Neural progenitor cell (in vitro differentiated cells): ENCODE measurements at regions not wholly inside any gene's neighbourhood (a gene's known extent, or its start where the extent isn't known, plus 50 kb on each side); places are given as distances from the start of the nearest gene placed in this dataset.

Experiments
- DNase-seq: peaks from one replicate; pipeline ENCODE4 v3.0.0-alpha.2; 2016; ENCODE audit warnings: low spot score
- H2AFZ ChIP-seq: fragments of 200-600 bp; sonication (generic); replicated peaks from 2 replicates; pipeline ENCODE4 v1.6.1; 2016; ENCODE audit warnings: antibody characterized with exemption
- H3F3A ChIP-seq: fragments of 200-600 bp; sonication (generic); 2 replicates; pipeline ENCODE4 v1.6.1; 2016; ENCODE audit warnings: antibody characterized with exemption, low read depth
- H3K27ac ChIP-seq: fragments of 200-600 bp; sonication (generic); 2 replicates; pipeline ENCODE4 v1.5.1; 2016; ENCODE audit warnings: mild to moderate bottlenecking
- H3K27me3 ChIP-seq: fragments of 200-600 bp; sonication (generic); 2 replicates; pipeline ENCODE4 v1.6.1; 2016; ENCODE audit warnings: mild to moderate bottlenecking, moderate library complexity
- H3K36me3 ChIP-seq: fragments of 200-600 bp; sonication (generic); 2 replicates; pipeline ENCODE4 v1.5.1; 2016
- H3K4me1 ChIP-seq: fragments of 200-600 bp; sonication (generic); 2 replicates; pipeline ENCODE4 v1.6.1; 2016; ENCODE audit warnings: mixed run types
- H3K4me2 ChIP-seq: fragments of 200-600 bp; sonication (generic); 2 replicates; pipeline ENCODE4 v1.6.1; 2016
- H3K4me3 ChIP-seq: fragments of 200-600 bp; sonication (generic); 2 replicates; pipeline ENCODE4 v1.5.1; 2016
- H3K79me2 ChIP-seq: fragments of 200-600 bp; sonication (generic); 2 replicates; pipeline ENCODE4 v1.6.1; 2016; ENCODE audit warnings: low read depth
- H3K9ac ChIP-seq: fragments of 200-600 bp; sonication (generic); 2 replicates; pipeline ENCODE4 v1.6.1; 2016
- H3K9me3 ChIP-seq: fragments of 200-600 bp; sonication (generic); 2 replicates; pipeline ENCODE4 v1.5.1; 2016; ENCODE audit warnings: low read depth
- H4K20me1 ChIP-seq: fragments of 200-600 bp; sonication (generic); 2 replicates; pipeline ENCODE4 v1.6.1; 2016; ENCODE audit warnings: low read depth
- H3K27ac Mint-ChIP-seq: 3 replicates; pipeline ENCODE4 v1.8.0; 2021; ENCODE audit warnings: mixed read lengths
- H3K27me3 Mint-ChIP-seq: 2 replicates; pipeline ENCODE4 v1.8.0; 2022; ENCODE audit warnings: low read depth, mild to moderate bottlenecking, inconsistent platforms, moderate library complexity, mixed read lengths; ENCODE audit not compliant: insufficient read depth
- H3K36me3 Mint-ChIP-seq: 3 replicates; pipeline ENCODE4 v1.8.0; 2021; ENCODE audit warnings: mixed read lengths
- H3K4me1 Mint-ChIP-seq: 3 replicates; pipeline ENCODE4 v1.8.0; 2021; ENCODE audit warnings: mixed read lengths
- H3K4me3 Mint-ChIP-seq: 3 replicates; pipeline ENCODE4 v1.8.0; 2021; ENCODE audit warnings: mild to moderate bottlenecking, moderate library complexity, mixed read lengths
- H3K9me3 Mint-ChIP-seq: 3 replicates; pipeline ENCODE4 v1.8.0; 2020; ENCODE audit warnings: mixed read lengths
- CTCF ChIP-seq: fragments of 200-600 bp; sonication (generic); IDR thresholded peaks from 2 replicates; pipeline ENCODE4 v1.5.1; 2017; ENCODE audit warnings: antibody characterized with exemption, mild to moderate bottlenecking
- EZH2 ChIP-seq: fragments of 200-600 bp; sonication (generic); IDR thresholded peaks from 2 replicates; pipeline ENCODE4 v1.6.1; 2017; ENCODE audit warnings: antibody characterized with exemption, mild to moderate bottlenecking, moderate library complexity
- EZH2phosphoT487 ChIP-seq: fragments of 200-600 bp; sonication (generic); IDR thresholded peaks from 2 replicates; pipeline ENCODE4 v1.6.1; 2017; ENCODE audit warnings: antibody characterized with exemption

GRCh38 chr16:85171004-85171758 is 58.9 kb upstream of the CIBAR2 start:
- Mint-ChIP-seq H3K4me1 (peaks cover 68% of the 10 kb centered on the region), H3K4me3 (peak overlapping the region; percentile 79), H3K36me3 (peaks cover 4% of the 10 kb centered on the region), H3K9me3 (no peaks in the 10 kb centered on the region), H3K27ac (no peak overlapping the region), H3K27me3 (peaks cover 35% of the 10 kb centered on the region)
- H3K4me2 ChIP-seq = no peak overlapping the region
- no peak overlapping the region for H3K27ac ChIP-seq
- no peak for TF ChIP-seq CTCF
- TF ChIP-seq EZH2phosphoT487 = no peak
- TF ChIP-seq EZH2 = no peak
- no peak for DNase-seq
- no peak overlapping the region for H3K9ac ChIP-seq
- peaks cover 37% of the 10 kb centered on the region for H3K4me1 ChIP-seq
- peaks cover 15% of the 10 kb centered on the region for H3F3A ChIP-seq
- no peaks in the 10 kb centered on the region for H3K9me3 ChIP-seq
- H3K36me3 ChIP-seq = no peaks in the 10 kb centered on the region
- H2AFZ ChIP-seq = no peak overlapping the region
- H4K20me1 ChIP-seq = peaks cover 44% of the 10 kb centered on the region
- H3K27me3 ChIP-seq = peaks cover 27% of the 10 kb centered on the region
- H3K79me2 ChIP-seq = peaks cover 19% of the 10 kb centered on the region
- no peak overlapping the region for H3K4me3 ChIP-seq

- H2AFZ ChIP-seq = no peak overlapping the region
- no peak overlapping the region for H3K27ac ChIP-seq
- no peak overlapping the region for H3K9ac ChIP-seq
- Mint-ChIP-seq H3K27ac (peak overlapping the region; percentile 42), H3K9me3 (no peaks in the 10 kb centered on the region), H3K36me3 (peaks cover 4% of the 10 kb centered on the region), H3K4me3 (peak overlapping the region; percentile 79), H3K4me1 (peaks cover 71% of the 10 kb centered on the region), H3K27me3 (peaks cover 37% of the 10 kb centered on the region)
- H3F3A ChIP-seq = peaks cover 15% of the 10 kb centered on the region
- TF ChIP-seq EZH2 (no peak), EZH2phosphoT487 (peak; percentile 34)
- H3K79me2 ChIP-seq = peaks cover 19% of the 10 kb centered on the region
- DNase-seq = no peak
- peak overlapping the region; percentile 25 for H3K4me2 ChIP-seq
- peaks cover 37% of the 10 kb centered on the region for H3K4me1 ChIP-seq
- H3K27me3 ChIP-seq = peaks cover 27% of the 10 kb centered on the region
- no peaks in the 10 kb centered on the region for H3K9me3 ChIP-seq
- H4K20me1 ChIP-seq = peaks cover 44% of the 10 kb centered on the region
- H3K4me3 ChIP-seq = no peak overlapping the region
- H3K36me3 ChIP-seq = no peaks in the 10 kb centered on the region
Observed at GRCh38 chr16:85171759-85172454, 59.6 kb upstream of the CIBAR2 start.

- no peak overlapping the region for H3K4me3 ChIP-seq
- no peaks in the 10 kb centered on the region for H3K36me3 ChIP-seq
- no peak overlapping the region for H3K27ac ChIP-seq
- H3K4me1 ChIP-seq = peaks cover 37% of the 10 kb centered on the region
- Mint-ChIP-seq H3K9me3 (no peaks in the 10 kb centered on the region), H3K4me3 (peak overlapping the region; percentile 79), H3K36me3 (peaks cover 4% of the 10 kb centered on the region), H3K27me3 (peaks cover 35% of the 10 kb centered on the region), H3K4me1 (peaks cover 69% of the 10 kb centered on the region), H3K27ac (no peak overlapping the region)
- H4K20me1 ChIP-seq = peaks cover 44% of the 10 kb centered on the region
- peak; percentile 69 for DNase-seq
- H3K9ac ChIP-seq = no peak overlapping the region
- peaks cover 12% of the 10 kb centered on the region for H3F3A ChIP-seq
- H3K27me3 ChIP-seq = peaks cover 27% of the 10 kb centered on the region
- TF ChIP-seq CTCF (peak; percentile 58), EZH2phosphoT487 (no peak)
- no peaks in the 10 kb centered on the region for H3K9me3 ChIP-seq
- peaks cover 19% of the 10 kb centered on the region for H3K79me2 ChIP-seq
- no peak overlapping the region for H2AFZ ChIP-seq
- peak overlapping the region; percentile 25 for H3K4me2 ChIP-seq
Observed at GRCh38 chr16:85172455-85173145, 60.3 kb upstream of the CIBAR2 start.
